HG02885 (cell line): ENCODE measurements at regions not wholly inside any gene's neighbourhood (a gene's known extent, or its start where the extent isn't known, plus 50 kb on each side); places are given as distances from the start of the nearest gene placed in this dataset.
A peak's percentile ranks its signal among the peaks of the same experiment; 100 is the strongest.
"Not testable (repeated sequence)": the region's sequence is repeated elsewhere in the genome, so short reads cannot be mapped to it uniquely, and the experiment has no call there.

Source experiments
- ATAC-seq: cut with Tn5 transposase; IDR thresholded peaks from one replicate; pipeline ENCODE4 v1.9.1; 2021; ENCODE audit warnings: mild to moderate bottlenecking; ENCODE audit not compliant: unreplicated experiment, poor library complexity

GRCh38 chr6:40852779-40853373 lies 186.1 kb downstream of the UNC5CL start:
- ATAC-seq, result no peak

GRCh38 chr6:40849546-40849945 lies 189.5 kb downstream of the UNC5CL start:
- no peak for ATAC-seq

- ATAC-seq, result no peak
These were observed 190.0 kb downstream of the UNC5CL start for GRCh38 chr6:40848868-40849514.

GRCh38 chr6:40848038-40848437 lies 191.0 kb downstream of the UNC5CL start:
- ATAC-seq, result no peak

GRCh38 chr6:40845553-40845952 lies 193.5 kb downstream of the UNC5CL start:
- ATAC-seq, result peak; percentile 44

DNA sequence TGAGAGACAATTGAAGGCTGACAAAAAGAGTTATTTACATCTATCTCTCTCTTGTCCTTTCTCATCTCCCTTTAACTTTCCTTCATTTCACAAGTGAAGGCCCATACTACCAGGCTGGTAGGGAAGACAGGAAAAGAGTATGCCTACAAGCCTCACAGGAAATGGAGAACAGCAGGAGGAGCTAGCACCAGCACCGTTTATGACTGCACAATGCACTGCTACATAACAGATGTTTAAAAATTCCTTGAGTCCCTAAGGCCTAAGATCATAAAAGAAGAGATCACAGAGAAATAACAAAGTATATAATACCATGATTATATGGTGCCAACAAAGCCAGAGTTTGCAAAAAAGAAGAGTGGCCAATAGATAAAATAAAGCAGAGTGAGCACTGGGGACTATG lies 194.8 kb downstream of the UNC5CL start:
- no peak for ATAC-seq

GRCh38 chr6:40841721-40842120 lies 197.3 kb downstream of the UNC5CL start:
- no peak for ATAC-seq

- ATAC-seq, result no peak
These were observed 206.3 kb downstream of the UNC5CL start for GRCh38 chr6:40832691-40833090.

GRCh38 chr6:40831381-40831780 lies 207.6 kb downstream of the UNC5CL start:
- ATAC-seq, result no peak

DNA sequence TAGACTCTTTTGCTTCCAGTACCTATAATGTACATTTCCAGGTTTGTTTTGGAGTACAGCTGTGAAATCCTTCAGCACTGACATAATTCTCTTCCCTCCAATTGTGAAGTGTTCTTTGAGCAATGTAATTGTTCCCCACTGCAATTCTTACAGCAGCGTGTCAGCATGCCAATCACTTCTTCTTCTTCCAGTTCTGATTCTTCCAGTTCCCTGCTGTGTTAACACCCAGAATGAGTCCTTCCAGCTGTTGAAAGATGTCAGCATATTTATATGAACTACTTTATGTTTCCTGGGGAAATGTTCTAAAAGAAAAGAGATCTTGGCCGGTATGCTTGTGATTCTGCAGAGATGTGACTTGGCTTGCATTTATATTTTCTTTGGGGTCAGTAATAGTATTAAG lies 213.9 kb downstream of the UNC5CL start:
- ATAC-seq, result no peak

DNA sequence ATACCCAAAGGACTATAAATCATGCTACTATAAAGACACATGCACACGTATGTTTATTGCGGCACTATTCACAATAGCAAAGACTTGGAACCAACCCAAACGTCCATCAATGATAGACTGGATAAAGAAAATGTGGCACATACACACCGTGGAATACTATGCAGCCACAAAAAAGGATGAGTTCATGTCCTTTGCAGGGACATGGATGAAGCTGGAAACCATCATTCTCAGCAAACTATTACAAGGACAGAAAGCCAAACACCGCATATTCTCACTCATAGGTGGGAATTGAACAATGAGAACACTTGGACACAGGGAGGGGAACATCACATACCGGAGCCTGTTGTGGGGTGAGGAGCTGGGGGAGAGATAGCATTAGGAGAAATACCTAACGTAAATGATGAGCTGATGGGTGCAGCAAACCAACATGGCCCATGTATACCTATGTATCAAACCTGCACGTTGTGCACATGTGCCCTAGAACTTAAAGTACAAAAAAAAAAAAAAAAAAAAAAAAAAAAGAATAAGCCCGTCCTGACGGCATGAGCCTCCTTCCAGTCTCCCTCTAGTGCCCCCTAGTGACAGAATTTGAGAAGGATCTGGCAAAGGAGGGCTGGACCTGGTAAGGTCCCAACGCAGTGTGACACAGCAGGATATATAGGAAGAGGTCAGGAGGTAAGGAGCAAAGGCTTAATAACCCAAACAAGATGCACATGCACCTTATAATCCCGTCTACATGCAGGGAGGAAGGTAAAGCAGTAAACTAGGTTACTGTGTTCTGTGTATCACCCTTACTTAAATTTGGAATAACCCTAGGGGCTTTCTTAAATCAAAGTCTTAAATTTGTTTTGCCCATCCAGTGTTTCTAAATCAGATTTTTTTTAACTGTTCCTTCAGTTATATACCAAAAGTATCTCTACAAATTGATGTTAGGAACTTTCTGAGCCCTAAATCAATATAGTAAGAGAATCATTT lies 214.8 kb downstream of the UNC5CL start:
- ATAC-seq, result not testable (repeated sequence)

- no peak for ATAC-seq
These were observed 216.4 kb downstream of the UNC5CL start for GRCh38 chr6:40822619-40823018.

DNA sequence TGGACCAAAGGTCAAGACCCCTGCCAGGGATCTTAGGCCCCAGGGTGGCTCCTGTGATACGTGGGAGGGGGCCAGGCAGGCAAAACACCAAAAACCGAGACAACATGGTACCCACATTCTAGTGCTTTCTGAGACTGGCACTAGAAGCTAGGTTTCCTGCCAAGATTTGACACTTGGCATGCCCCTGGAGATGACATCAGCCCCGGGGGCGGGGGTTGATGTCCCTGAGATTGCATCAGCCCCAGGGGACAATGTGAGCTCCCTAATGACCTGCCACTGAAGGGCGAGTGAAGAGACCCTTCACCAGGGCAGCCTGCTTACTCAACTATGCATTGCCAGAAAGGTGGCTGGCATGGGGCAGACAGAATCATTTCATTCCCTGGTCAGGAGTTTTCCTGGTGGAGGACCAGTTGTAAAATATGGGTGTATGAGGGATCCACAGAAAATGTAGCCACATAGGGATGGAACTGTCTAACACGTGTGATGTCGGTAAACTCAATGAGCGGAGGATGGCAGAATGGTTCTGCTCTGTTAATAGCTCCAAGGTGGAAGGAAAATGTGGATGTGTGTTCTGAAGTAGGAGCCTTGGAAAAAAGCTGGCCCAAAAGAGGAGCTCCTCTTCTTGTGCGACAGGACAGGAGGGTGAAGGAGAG lies 219.7 kb downstream of the UNC5CL start:
- ATAC-seq, result no peak

- ATAC-seq, result no peak
These were observed 221.7 kb downstream of the UNC5CL start for GRCh38 chr6:40817369-40817768.

GRCh38 chr6:40816601-40817000 lies 222.4 kb downstream of the UNC5CL start:
- ATAC-seq, result no peak

DNA sequence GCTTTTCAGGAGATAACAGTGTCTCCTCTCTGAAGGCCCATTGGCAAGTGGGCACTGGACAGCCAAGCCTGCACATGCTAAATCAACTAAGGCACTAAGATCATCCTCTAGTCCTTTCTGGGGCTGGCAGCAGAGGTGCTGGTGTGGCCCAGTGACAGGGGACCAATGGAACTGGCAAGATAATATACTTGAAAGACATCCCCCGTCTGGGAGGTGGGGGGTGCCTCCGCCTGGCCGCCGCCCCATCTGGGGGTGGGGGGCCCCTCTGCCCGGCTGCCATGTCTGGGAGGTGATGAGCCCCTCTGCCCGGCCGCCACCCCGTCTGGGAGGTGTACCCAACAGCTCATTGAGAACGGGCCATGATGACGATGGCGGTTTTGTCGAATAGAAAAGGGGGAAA lies 223.3 kb downstream of the UNC5CL start:
- ATAC-seq, result no peak

- ATAC-seq, result no peak
These were observed 223.0 kb upstream of the LRFN2 start for GRCh38 chr6:40810171-40810570.

- ATAC-seq, result no peak
These were observed 222.5 kb upstream of the LRFN2 start for GRCh38 chr6:40809627-40810026.

DNA sequence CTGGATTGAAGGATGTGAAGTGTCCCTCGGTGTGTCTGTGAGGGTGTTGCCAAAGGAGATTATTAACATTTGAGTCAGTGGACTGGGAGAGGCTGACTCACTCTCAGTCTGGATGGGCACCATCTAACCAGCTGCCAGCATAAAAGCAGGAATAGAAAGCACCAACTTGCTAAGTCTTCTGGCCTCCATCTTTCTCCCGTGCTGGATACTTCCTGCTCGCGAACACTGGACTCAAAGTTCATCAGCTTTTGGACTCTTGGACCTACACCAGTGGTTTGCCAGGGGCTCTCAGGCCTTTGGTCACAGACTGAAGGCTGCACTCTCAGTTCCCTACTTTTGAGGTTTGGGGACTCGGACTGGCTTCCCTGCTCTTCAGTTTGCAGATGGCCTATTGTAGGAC lies 220.3 kb upstream of the LRFN2 start:
- ATAC-seq, result no peak

GRCh38 chr6:40806256-40806864 lies 219.2 kb upstream of the LRFN2 start:
- no peak for ATAC-seq
